MM.1S (cell line): ENCODE measurements at regions not wholly inside any gene's neighbourhood (a gene's known extent, or its start where the extent isn't known, plus 50 kb on each side); places are given as distances from the start of the nearest gene placed in this dataset.

Source experiments
- DNase-seq: peaks from one replicate; pipeline ENCODE4 v3.0.0-alpha.2; 2015
- H2AFZ ChIP-seq: fragments of 300-600 bp; sonication (generic); 2 replicates; pipeline ENCODE4 v1.6.0; 2016; ENCODE audit warnings: antibody characterized with exemption, low read length
- H3F3A ChIP-seq: fragments of 300-600 bp; sonication (generic); 2 replicates; pipeline ENCODE4 v1.6.1; 2016; ENCODE audit warnings: mild to moderate bottlenecking, antibody characterized with exemption, low read length, moderate library complexity, mixed read lengths; ENCODE audit not compliant: insufficient read depth
- H3K27ac ChIP-seq: fragments of 300-600 bp; sonication (generic); 2 replicates; pipeline ENCODE4 v1.5.1; 2016; ENCODE audit warnings: mild to moderate bottlenecking, low read length
- H3K27me3 ChIP-seq: fragments of 300-600 bp; sonication (generic); replicated peaks from 2 replicates; pipeline ENCODE4 v1.6.0; 2016; ENCODE audit warnings: low read length; ENCODE audit not compliant: insufficient read depth
- H3K36me3 ChIP-seq: fragments of 300-600 bp; sonication (generic); replicated peaks from 2 replicates; pipeline ENCODE4 v1.6.1; 2016; ENCODE audit warnings: mild to moderate bottlenecking, low read length, mixed read lengths; ENCODE audit not compliant: insufficient read depth
- H3K4me1 ChIP-seq: fragments of 300-600 bp; sonication (generic); 2 replicates; pipeline ENCODE4 v1.6.1; 2016; ENCODE audit warnings: low read length, mixed read lengths
- H3K4me2 ChIP-seq: fragments of 300-600 bp; sonication (generic); 2 replicates; pipeline ENCODE4 v1.6.0; 2016; ENCODE audit warnings: low read depth, low read length
- H3K4me3 ChIP-seq: fragments of 300-600 bp; sonication (generic); 2 replicates; pipeline ENCODE4 v1.5.1; 2016; ENCODE audit warnings: low read length, mixed read lengths
- H3K79me2 ChIP-seq: fragments of 300-600 bp; sonication (generic); 2 replicates; pipeline ENCODE4 v1.6.1; 2016; ENCODE audit warnings: mixed run types, low read length, mixed read lengths
- H3K9ac ChIP-seq: fragments of 300-600 bp; sonication (generic); 2 replicates; pipeline ENCODE4 v1.6.1; 2016; ENCODE audit warnings: low read length, mixed read lengths
- H3K9me2 ChIP-seq: fragments of 300-600 bp; sonication (generic); replicated peaks from 2 replicates; pipeline ENCODE4 v1.6.1; 2016; ENCODE audit warnings: mild to moderate bottlenecking, low read length, mixed read lengths; ENCODE audit not compliant: insufficient read depth
- H3K9me3 ChIP-seq: fragments of 300-600 bp; sonication (generic); replicated peaks from 2 replicates; pipeline ENCODE4 v1.6.1; 2016; ENCODE audit warnings: mild to moderate bottlenecking, low read length, mixed read lengths; ENCODE audit not compliant: insufficient read depth
- H4K20me1 ChIP-seq: fragments of 300-600 bp; sonication (generic); 2 replicates; pipeline ENCODE4 v1.6.1; 2016; ENCODE audit warnings: mild to moderate bottlenecking, low read length, moderate library complexity, mixed read lengths; ENCODE audit not compliant: insufficient read depth
- CTCF ChIP-seq: fragments of 300-600 bp; sonication (generic); IDR thresholded peaks from 2 replicates; pipeline ENCODE4 v1.5.1; 2016; ENCODE audit warnings: antibody characterized with exemption, low read length, mixed read lengths
- EZH2 ChIP-seq: fragments of 300-600 bp; sonication (generic); optimal IDR thresholded peaks from 2 replicates; pipeline ENCODE3; 2017; ENCODE audit warnings: low read depth, mild to moderate bottlenecking, antibody characterized with exemption, low read length, mixed read lengths
- EZH2phosphoT487 ChIP-seq: fragments of 300-600 bp; sonication (generic); IDR thresholded peaks from 2 replicates; pipeline ENCODE4 v1.6.1; 2018; ENCODE audit warnings: antibody characterized with exemption, low read length

- no peaks in the 10 kb centered on the region for H4K20me1 ChIP-seq
- no peaks in the 10 kb centered on the region for H3K79me2 ChIP-seq
- H3K4me1 ChIP-seq = no peaks in the 10 kb centered on the region
- no peaks in the 10 kb centered on the region for H3K9me3 ChIP-seq
- no peak overlapping the region for H3K9ac ChIP-seq
- H3F3A ChIP-seq = no peaks in the 10 kb centered on the region
- H3K4me3 ChIP-seq = no peak overlapping the region
- no peaks in the 10 kb centered on the region for H3K9me2 ChIP-seq
- H2AFZ ChIP-seq = no peak overlapping the region
- H3K27ac ChIP-seq = no peak overlapping the region
- no peaks in the 10 kb centered on the region for H3K36me3 ChIP-seq
- no peaks in the 10 kb centered on the region for H3K27me3 ChIP-seq
- DNase-seq = no peak
- TF ChIP-seq EZH2 (no peak), CTCF (no peak), EZH2phosphoT487 (no peak)
- no peak overlapping the region for H3K4me2 ChIP-seq
These were observed 503.3 kb downstream of the TCERG1L start for GRCh38 chr10:130808243-130808642.

DNA sequence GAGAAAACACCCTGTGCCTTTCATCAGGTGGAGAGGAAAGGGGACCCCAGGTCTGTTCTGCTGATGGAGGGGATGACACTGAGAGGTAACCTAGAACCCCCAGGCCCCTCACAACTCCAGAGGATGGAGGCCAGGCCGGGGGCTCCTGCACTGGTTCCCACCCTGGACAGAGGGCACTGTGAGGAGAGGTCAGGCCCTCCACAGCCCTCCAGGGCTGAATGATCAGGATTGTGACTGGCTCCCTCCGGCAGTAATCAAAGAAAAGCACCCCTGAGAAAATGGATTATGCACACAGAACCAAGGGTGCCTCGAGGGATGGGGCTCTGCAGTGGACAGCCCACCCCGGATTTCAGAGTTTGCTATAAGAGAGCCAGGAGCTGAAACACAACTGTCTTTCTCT lies 502.8 kb downstream of the TCERG1L start:
- no peak overlapping the region for H3K4me2 ChIP-seq
- no peak for DNase-seq
- H3K27me3 ChIP-seq = no peaks in the 10 kb centered on the region
- H3K4me1 ChIP-seq = no peaks in the 10 kb centered on the region
- H3F3A ChIP-seq = no peaks in the 10 kb centered on the region
- H3K9ac ChIP-seq = no peak overlapping the region
- H3K4me3 ChIP-seq = no peak overlapping the region
- H3K9me2 ChIP-seq = no peaks in the 10 kb centered on the region
- no peaks in the 10 kb centered on the region for H3K79me2 ChIP-seq
- no peaks in the 10 kb centered on the region for H3K36me3 ChIP-seq
- no peak overlapping the region for H3K27ac ChIP-seq
- H4K20me1 ChIP-seq = no peaks in the 10 kb centered on the region
- TF ChIP-seq EZH2phosphoT487 (no peak), CTCF (no peak), EZH2 (no peak)
- H2AFZ ChIP-seq = no peak overlapping the region
- H3K9me3 ChIP-seq = no peaks in the 10 kb centered on the region

GRCh38 chr10:130809181-130809580 lies 502.3 kb downstream of the TCERG1L start:
- H4K20me1 ChIP-seq = no peaks in the 10 kb centered on the region
- H3K4me3 ChIP-seq = no peak overlapping the region
- no peaks in the 10 kb centered on the region for H3K79me2 ChIP-seq
- no peak overlapping the region for H3K27ac ChIP-seq
- no peak for TF ChIP-seq EZH2
- no peak for TF ChIP-seq CTCF
- no peak for TF ChIP-seq EZH2phosphoT487
- H3F3A ChIP-seq = no peaks in the 10 kb centered on the region
- no peaks in the 10 kb centered on the region for H3K36me3 ChIP-seq
- no peak overlapping the region for H3K9ac ChIP-seq
- no peak overlapping the region for H2AFZ ChIP-seq
- DNase-seq = no peak
- H3K9me3 ChIP-seq = no peaks in the 10 kb centered on the region
- no peaks in the 10 kb centered on the region for H3K4me1 ChIP-seq
- H3K4me2 ChIP-seq = no peak overlapping the region
- no peaks in the 10 kb centered on the region for H3K9me2 ChIP-seq
- H3K27me3 ChIP-seq = no peaks in the 10 kb centered on the region; the same call in 1 of the 2 replicates
